HepG2 (cell line): ENCODE measurements at regions not wholly inside any gene's neighbourhood (a gene's known extent, or its start where the extent isn't known, plus 50 kb on each side); places are given as distances from the start of the nearest gene placed in this dataset.

Experiments used
- ATAC-seq: fragments of 200-7000 bp; cut with Tn5 transposase; 3 replicates; pipeline ENCODE4 v1.9.1; 2020; ENCODE audit warnings: mild to moderate bottlenecking, moderate library complexity
- BruUV-seq: library from RNA; stranded (reverse); fragments of 400-500 nt; replicated peaks from 2 replicates; lab custom pipeline; 2021; lab: Mats Ljungman, UMichigan
- CTCF ChIA-PET: fragments of 300-600 bp; formaldehyde crosslinking; extraction: SDS; loops from one replicate; lab custom pipeline; 2021; ENCODE audit warnings: low total read pairs, inconsistent platforms, low intra/inter-chr PET ratio; lab: Yijun Ruan, JAX
- POLR2A ChIA-PET: fragments of 350-600 bp; sonication (Branson Sonifier 250); formaldehyde crosslinking; loops from one replicate; lab custom pipeline; 2020; ENCODE audit warnings: antibody characterized with exemption, inconsistent platforms; lab: Yijun Ruan, JAX
- DNase-seq: peaks from one replicate; pipeline ENCODE4 v3.0.0-alpha.2; 2015; ENCODE audit warnings: low spot score
- FAIRE-seq: peaks from 3 replicates; lab custom pipeline; 2011; peaks lifted over from hg19 to GRCh38; lab: Jason Lieb, UNC
- H2AFZ ChIP-seq: one replicate; pipeline ENCODE4 v1.6.1; 2011; ENCODE audit warnings: low read length, inconsistent platforms
- H3K27ac ChIP-seq: fragments of 300-600 bp; 3 replicates; pipeline ENCODE4 v1.8.0; 2011; ENCODE audit warnings: mixed run types, mild to moderate bottlenecking, mixed read lengths, low read length, inconsistent platforms; ENCODE audit not compliant: insufficient read depth; ENCODE audit errors: extremely low read length
- H3K27me3 ChIP-seq, 2 experiments: fragments of 200-600 bp in 1 of 2; 2 replicates in 1 of 2; 3 replicates in 1 of 2; pipeline versions ENCODE4 v1.6.0 to v1.8.0; 2011; ENCODE audit warnings: low read length in 2 of 2, mild to moderate bottlenecking in 2 of 2, moderate library complexity in 2 of 2, inconsistent platforms in 1 of 2; ENCODE audit not compliant: insufficient read depth in 2 of 2, control insufficient read depth in 1 of 2
- H3K36me3 ChIP-seq, 2 experiments: fragments of 200-600 bp in 1 of 2; replicated peaks in 1 of 2; 2 replicates in 1 of 2; 3 replicates in 1 of 2; pipeline versions ENCODE4 v1.5.1 to v1.8.0; 2011; ENCODE audit warnings: low read length in 2 of 2, inconsistent platforms in 1 of 2; ENCODE audit not compliant: insufficient read depth in 2 of 2, control insufficient read depth in 1 of 2
- H3K4me1 ChIP-seq: 2 replicates; pipeline ENCODE4 v1.5.1; 2012; ENCODE audit warnings: low read length, inconsistent platforms; ENCODE audit not compliant: insufficient read depth
- H3K4me2 ChIP-seq: 2 replicates; pipeline ENCODE4 v1.6.0; 2011; ENCODE audit warnings: low read depth, low read length, inconsistent platforms
- H3K4me3 ChIP-seq, 3 experiments: fragments of 200-600 bp in 1 of 3; sonication (generic), shearing (Covaris generic) in 1 of 3; replicated peaks in 1 of 3; 2 replicates each; pipeline ENCODE4 v1.5.1; 2011 to 2016; ENCODE audit warnings: low read length in 3 of 3, inconsistent platforms in 2 of 3, low read depth in 2 of 3, mild to moderate bottlenecking in 2 of 3, control low read depth in 1 of 3, mixed read lengths in 1 of 3; ENCODE audit not compliant: insufficient read depth in 1 of 3
- H3K79me2 ChIP-seq: one replicate; pipeline ENCODE4 v1.6.1; 2011; ENCODE audit warnings: low read length, inconsistent platforms; ENCODE audit not compliant: insufficient read depth
- H3K9ac ChIP-seq: 2 replicates; pipeline ENCODE4 v1.6.0; 2011; ENCODE audit warnings: mild to moderate bottlenecking, low read depth, low read length, inconsistent platforms; ENCODE audit not compliant: insufficient read depth
- H3K9me3 ChIP-seq: 2 replicates; pipeline ENCODE4 v1.5.1; 2012; ENCODE audit warnings: mild to moderate bottlenecking, low read length
- H4K20me1 ChIP-seq: 2 replicates; pipeline ENCODE4 v1.6.0; 2011; ENCODE audit warnings: inconsistent platforms, mild to moderate bottlenecking, low read length, moderate library complexity; ENCODE audit not compliant: insufficient read depth
- ATF7 ChIP-seq, 2 experiments: fragments of 450-650 bp in 1 of 2; sonication (generic) in 1 of 2; formaldehyde crosslinking in 1 of 2; IDR thresholded peaks; 2 replicates each; pipeline versions ENCODE4 v1.4.0 to v1.6.1; 2016 to 2020; ENCODE audit warnings: antibody characterized with exemption in 1 of 2, mild to moderate bottlenecking in 1 of 2, missing genetic modification reagents in 1 of 2
- CREB1 ChIP-seq, 2 experiments: fragments of 450-650 bp in 1 of 2; IDR thresholded peaks; 2 replicates each; pipeline ENCODE4 v1.6.1; 2016 to 2017; ENCODE audit warnings: control low read depth in 1 of 2, mild to moderate bottlenecking in 1 of 2, missing compliant biosample characterization in 1 of 2, missing genetic modification characterization in 1 of 2
- HCFC1 ChIP-seq: fragments of 150-350 bp; IDR thresholded peaks from 2 replicates; pipeline ENCODE4 v1.6.1; 2014; ENCODE audit warnings: low read depth, low read length
- HNRNPH1 ChIP-seq: fragments of 200-400 bp; formaldehyde crosslinking; optimal IDR thresholded peaks from 2 replicates; pipeline ENCODE3; 2017; ENCODE audit warnings: mild to moderate bottlenecking, low read depth, low read length
- JDP2 ChIP-seq: sonication (generic); formaldehyde crosslinking; IDR thresholded peaks from 2 replicates; pipeline ENCODE4 v1.8.1; 2022; ENCODE audit warnings: missing genetic modification reagents, borderline replicate concordance
- POLR2A ChIP-seq, 2 experiments: IDR thresholded peaks; 2 replicates each; pipeline ENCODE4 v1.6.1; 2011; ENCODE audit warnings: low read depth in 2 of 2, low read length in 2 of 2, mild to moderate bottlenecking in 1 of 2, moderate library complexity in 1 of 2; ENCODE audit not compliant: insufficient read depth in 1 of 2
- RAD51 ChIP-seq: fragments of 450-650 bp; IDR thresholded peaks from 2 replicates; pipeline ENCODE4 v1.6.1; 2016; ENCODE audit warnings: borderline replicate concordance
- SSRP1 ChIP-seq: IDR thresholded peaks from 2 replicates; pipeline ENCODE4 v1.6.1; 2016; ENCODE audit warnings: control low read depth
- ZNF101 ChIP-seq: sonication (generic); formaldehyde crosslinking; IDR thresholded peaks from 2 replicates; pipeline ENCODE4 v1.4.0; 2020; ENCODE audit warnings: mild to moderate bottlenecking, low read depth, missing genetic modification reagents, borderline replicate concordance
- ZNF501 ChIP-seq: sonication (generic); formaldehyde crosslinking; IDR thresholded peaks from 2 replicates; pipeline ENCODE4 v1.5.1; 2020; ENCODE audit warnings: mild to moderate bottlenecking, moderate library complexity, missing genetic modification reagents
- WGBS: methylation state at CpG from one replicate; pipeline ENCODE4 v1.1.6; 2017; ENCODE audit warnings: low lambda C conversion rate; 5-methylcytosine and 5-hydroxymethylcytosine counted together
- in situ Hi-C: cut with HindIII; loops from 2 replicates; pipeline ENCODE4 v1.10.0; 2017; ENCODE audit warnings: low pct_unique_long_range_greater_than_20kb; ENCODE audit not compliant: extremely low pct_ligation_motif_present
- intact Hi-C: fragments of 100-400 bp; cut with micrococcal nuclease; formaldehyde crosslinking; loops from one replicate; pipeline ENCODE4 v1.10.0; 2022; ENCODE audit not compliant: unreplicated experiment
- TF ChIP-seq, protein P1 (sequence below): sonication (generic); formaldehyde crosslinking; IDR thresholded peaks from 2 replicates; pipeline ENCODE4 v1.5.0; 2020; ENCODE audit warnings: missing genetic modification reagents
- TF ChIP-seq, protein P2 (sequence below): sonication (generic); formaldehyde crosslinking; IDR thresholded peaks from 2 replicates; pipeline ENCODE4 v1.8.1; 2023; ENCODE audit warnings: mild to moderate bottlenecking, moderate library complexity, missing genetic modification reagents

DNA sequence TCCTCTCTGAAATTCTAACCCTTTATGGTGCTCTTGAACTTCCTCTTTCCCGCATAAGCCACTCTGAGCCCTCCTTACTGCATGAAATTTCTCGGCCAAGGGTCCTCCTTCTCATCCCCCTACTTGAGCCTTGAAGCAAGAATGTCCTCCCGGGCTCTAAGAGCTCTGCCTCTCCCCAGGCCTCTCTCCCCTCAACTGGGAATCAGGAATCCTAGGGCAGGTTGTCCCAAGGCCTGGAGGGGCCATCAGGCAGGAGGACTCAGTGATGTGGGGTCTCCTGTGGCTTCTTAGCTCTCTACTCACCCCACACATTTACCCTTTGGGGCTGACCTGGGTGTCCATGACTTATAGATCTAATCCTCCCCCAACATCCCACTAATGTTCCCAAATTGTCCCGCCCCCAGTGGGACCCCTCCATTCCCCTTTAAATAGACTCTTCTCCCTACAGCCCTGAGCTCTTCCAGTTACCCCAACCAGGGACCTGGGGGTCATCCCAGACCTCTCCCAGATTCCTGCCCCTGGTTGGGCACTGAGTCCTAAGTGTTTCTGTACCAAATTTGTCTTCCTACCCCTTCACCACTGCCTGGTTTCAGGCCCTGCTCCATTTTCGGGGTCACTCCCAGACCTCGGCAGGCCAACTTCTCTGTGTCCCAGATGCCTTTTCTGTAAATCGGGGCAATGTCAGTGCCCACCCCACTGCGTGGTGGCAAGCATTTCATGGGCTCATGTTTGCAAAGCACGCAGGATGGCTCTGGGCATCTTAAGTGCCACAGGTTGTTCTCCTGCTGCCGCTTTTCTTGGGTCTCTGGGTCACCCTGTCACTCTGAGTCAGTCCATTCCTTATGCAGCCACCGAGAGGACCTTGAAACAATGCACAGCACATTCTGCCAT is 171.2 kb downstream of the ASB1 start:
- H3K36me3 ChIP-seq, result no peaks in the 10 kb centered on the region
- H3K4me2 ChIP-seq, result no peak overlapping the region
- FAIRE-seq (no peak), ATAC-seq (no peak), DNase-seq (no peak)
- TF ChIP-seq HCFC1, result no peak
- in situ Hi-C loops, result no loop called here
- no peaks in the 10 kb centered on the region for H4K20me1 ChIP-seq
- no peaks in the 10 kb centered on the region for H3K79me2 ChIP-seq
- no peak overlapping the region for H3K9ac ChIP-seq
- H2AFZ ChIP-seq, result no peak overlapping the region
- H3K4me3 ChIP-seq, result no peak overlapping the region
- intact Hi-C loops, result no loop called here
- H3K27ac ChIP-seq, result no peak overlapping the region
- H3K4me1 ChIP-seq, result peaks cover 16% of the 10 kb centered on the region
- BruUV-seq, result no TSS peak
- 11% methylated on average over 11 of the region's 11 CpGs for WGBS
- H3K9me3 ChIP-seq, result no peaks in the 10 kb centered on the region
- ChIA-PET CTCF (no interaction called here), POLR2A (no interaction called here)
- H3K27me3 ChIP-seq, result peaks cover 6 to 72% of the 10 kb centered on the region in 2 experiments; a peak in 4 of 5 replicates

DNA sequence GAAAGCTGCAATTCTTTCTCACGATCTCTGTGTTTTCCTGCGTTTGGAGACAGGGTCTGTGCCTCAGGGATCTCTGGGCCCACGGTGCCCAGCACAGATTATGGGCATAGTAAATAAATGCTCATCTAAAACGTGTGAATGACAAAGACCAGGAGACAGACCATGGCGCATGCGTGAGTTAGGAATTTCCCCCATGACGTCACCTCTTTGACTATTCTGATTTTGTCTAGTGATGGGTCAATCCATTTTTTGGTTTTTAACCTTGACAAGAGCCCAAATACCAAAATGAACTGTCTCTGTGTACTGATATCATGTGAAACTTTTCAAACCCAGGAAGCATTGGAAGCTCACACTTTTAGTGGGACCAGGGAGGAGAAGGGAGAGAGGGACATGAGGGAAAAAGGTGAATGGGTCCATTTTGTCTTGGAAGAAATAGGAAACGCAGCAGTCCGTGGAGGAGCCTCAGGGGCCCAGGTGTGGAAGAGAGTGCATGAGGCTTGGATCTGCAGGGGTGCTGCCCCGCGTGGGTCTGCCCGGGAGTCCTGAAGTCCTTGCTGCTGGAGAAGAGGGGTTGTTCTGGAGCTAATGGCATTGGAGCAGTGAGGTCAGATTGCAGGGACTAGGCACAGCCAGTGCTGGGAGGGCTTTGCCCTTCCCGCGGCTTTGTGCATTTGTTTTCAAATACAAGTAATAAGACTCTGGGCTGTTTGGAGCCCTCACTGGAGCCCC is 172.2 kb downstream of the ASB1 start:
- H3K9me3 ChIP-seq, result peaks cover 6% of the 10 kb centered on the region
- POLR2A ChIA-PET, result no interaction called here
- no peak overlapping the region for H3K4me2 ChIP-seq
- no peak for DNase-seq
- no peak overlapping the region for H3K9ac ChIP-seq
- peaks cover 6 to 64% of the 10 kb centered on the region in 2 experiments; a peak in 4 of 5 replicates for H3K27me3 ChIP-seq
- H3K79me2 ChIP-seq, result no peaks in the 10 kb centered on the region
- 28% methylated on average over 14 of the region's 14 CpGs for WGBS
- TF ChIP-seq SSRP1 (CRISPR knock-in tag) (no peak), ATF7 (IDR thresholded peaks at IDR 0.05) (peak; percentile 99), ATF7 (CRISPR knock-in tag; IDR thresholded peaks at IDR 0.05) (no peak), CREB1 (IDR thresholded peaks at IDR 0.05) (peak; percentile 95), CREB1 (CRISPR knock-in tag; IDR thresholded peaks at IDR 0.05) (no peak), HNRNPH1 (no peak), POLR2A (IDR thresholded peaks at IDR 0.05; ENCODE audit: insufficient read depth in 1 of 2, low read depth in 2 of 2, low read length in 2 of 2) (no peak), ZNF501 (CRISPR knock-in tag) (no peak), RAD51 (no peak), ZNF101 (CRISPR knock-in tag) (no peak), JDP2 (CRISPR knock-in tag) (no peak)
- TF ChIP-seq, protein P1, sequence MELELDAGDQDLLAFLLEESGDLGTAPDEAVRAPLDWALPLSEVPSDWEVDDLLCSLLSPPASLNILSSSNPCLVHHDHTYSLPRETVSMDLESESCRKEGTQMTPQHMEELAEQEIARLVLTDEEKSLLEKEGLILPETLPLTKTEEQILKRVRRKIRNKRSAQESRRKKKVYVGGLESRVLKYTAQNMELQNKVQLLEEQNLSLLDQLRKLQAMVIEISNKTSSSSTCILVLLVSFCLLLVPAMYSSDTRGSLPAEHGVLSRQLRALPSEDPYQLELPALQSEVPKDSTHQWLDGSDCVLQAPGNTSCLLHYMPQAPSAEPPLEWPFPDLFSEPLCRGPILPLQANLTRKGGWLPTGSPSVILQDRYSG (CRISPR knock-in tag), result no peak
- TF ChIP-seq, protein P2, sequence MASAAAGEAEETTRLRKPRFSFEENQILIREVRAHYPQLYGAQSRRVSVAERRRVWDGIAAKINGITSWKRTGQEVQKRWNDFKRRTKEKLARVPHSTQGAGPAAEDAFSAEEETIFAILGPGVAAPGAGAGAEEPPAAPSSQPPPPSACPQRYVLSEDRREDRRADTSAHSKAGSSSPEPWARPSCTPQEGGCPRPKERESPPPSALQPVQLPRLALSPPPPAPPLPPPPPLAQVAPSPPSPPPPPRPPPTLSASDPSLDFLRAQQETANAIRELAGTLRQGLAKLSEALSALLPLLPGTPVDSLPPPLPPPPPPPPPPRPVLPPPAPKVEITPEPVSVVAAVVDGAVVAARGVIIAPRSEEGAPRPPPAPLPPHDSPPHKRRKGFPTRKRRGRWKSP, result no peak
- no peak overlapping the region for H3K4me3 ChIP-seq
- FAIRE-seq, result no peak
- in situ Hi-C loops, result no loop called here
- no TSS peak for BruUV-seq
- no peaks in the 10 kb centered on the region for H3K36me3 ChIP-seq
- H2AFZ ChIP-seq, result no peak overlapping the region
- no peaks in the 10 kb centered on the region for H4K20me1 ChIP-seq
- ATAC-seq, result no peak
- peaks cover 16% of the 10 kb centered on the region for H3K4me1 ChIP-seq
- CTCF ChIA-PET, result no interaction called here
- intact Hi-C loops, result no loop called here
- no peak overlapping the region for H3K27ac ChIP-seq
